Activated T-helper 17 cell treated with anti-CD3 and anti-CD28 coated beads, Interleukin-2, amount 50 U/mL, for 72 hours (primary cell): ENCODE measurements at regions not wholly inside any gene's neighbourhood (a gene's known extent, or its start where the extent isn't known, plus 50 kb on each side); places are given as distances from the start of the nearest gene placed in this dataset.

ENCODE experiments used
- ATAC-seq: fragments of 150-1000 bp; cut with Tn5 transposase; replicated peaks from 2 replicates; pipeline ENCODE4 v1.10.0; 2021; ENCODE audit warnings: mild to moderate bottlenecking, moderate library complexity
- H3K27ac Mint-ChIP-seq: one replicate; pipeline ENCODE4 v1.8.0; 2022; ENCODE audit warnings: mixed read lengths
- H3K27me3 Mint-ChIP-seq: one replicate; pipeline ENCODE4 v1.8.0; 2022; ENCODE audit warnings: mixed read lengths
- H3K36me3 Mint-ChIP-seq: one replicate; pipeline ENCODE4 v1.8.0; 2022; ENCODE audit warnings: low read depth, mild to moderate bottlenecking, mixed read lengths
- H3K4me1 Mint-ChIP-seq: one replicate; pipeline ENCODE4 v1.8.0; 2022; ENCODE audit warnings: mixed read lengths
- H3K4me3 Mint-ChIP-seq: one replicate; pipeline ENCODE4 v1.8.0; 2022; ENCODE audit warnings: mild to moderate bottlenecking, mixed read lengths
- H3K9me3 Mint-ChIP-seq: one replicate; pipeline ENCODE4 v1.8.0; 2022; ENCODE audit warnings: mixed read lengths

DNA sequence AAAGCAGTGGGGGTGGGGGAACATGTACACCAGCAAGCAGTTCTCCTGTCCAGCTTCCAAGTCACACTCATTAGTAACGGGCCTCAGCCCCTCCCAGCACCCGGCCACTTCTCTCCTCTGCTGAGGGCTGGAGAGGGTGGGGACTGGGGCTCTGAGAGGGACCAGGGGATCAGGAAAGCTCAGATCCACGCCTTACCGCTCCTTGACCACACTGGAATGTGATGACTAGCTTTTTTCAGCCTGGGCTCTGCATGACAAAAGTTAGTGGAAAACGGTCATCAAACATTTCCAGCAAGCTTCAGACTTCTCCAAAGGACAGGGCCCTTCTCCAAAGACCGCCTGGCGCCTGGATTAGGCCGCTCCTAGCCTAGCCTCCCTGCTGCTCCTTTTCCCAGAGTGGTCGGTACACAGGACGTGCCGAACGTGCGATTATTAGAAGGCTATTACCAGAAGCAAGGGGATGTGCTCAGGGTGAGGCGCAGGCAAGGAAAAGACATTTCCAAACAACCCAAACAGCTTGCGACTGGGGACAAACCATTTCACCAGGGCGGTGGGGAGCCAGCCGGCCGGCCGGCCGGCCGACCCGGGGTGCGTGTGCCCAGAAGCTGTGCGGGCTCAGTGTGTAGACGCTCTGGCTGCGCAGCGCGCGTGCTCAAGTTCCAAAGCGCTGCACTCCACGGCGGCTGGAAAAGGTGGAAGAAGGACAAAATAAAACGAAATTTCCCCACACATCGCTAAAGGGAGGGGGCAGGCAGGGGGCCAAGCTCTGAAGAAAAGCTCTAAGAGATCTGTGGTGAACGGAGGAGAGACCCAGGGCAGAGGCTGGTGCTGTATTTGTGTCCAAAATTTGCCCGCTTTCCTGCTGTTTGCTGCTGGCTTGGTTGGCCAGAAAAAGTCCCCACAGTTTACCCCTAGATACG lies 51.0 kb upstream of the SSR3 start:
- no peaks in the 10 kb centered on the region for H3K36me3 Mint-ChIP-seq
- ATAC-seq: peak; percentile 32
- H3K9me3 Mint-ChIP-seq: no peaks in the 10 kb centered on the region
- H3K27ac Mint-ChIP-seq: no peak overlapping the region
- peak overlapping the region; percentile 68 for H3K4me3 Mint-ChIP-seq
- H3K27me3 Mint-ChIP-seq: peaks cover 6% of the 10 kb centered on the region
- H3K4me1 Mint-ChIP-seq: peaks cover 11% of the 10 kb centered on the region

DNA sequence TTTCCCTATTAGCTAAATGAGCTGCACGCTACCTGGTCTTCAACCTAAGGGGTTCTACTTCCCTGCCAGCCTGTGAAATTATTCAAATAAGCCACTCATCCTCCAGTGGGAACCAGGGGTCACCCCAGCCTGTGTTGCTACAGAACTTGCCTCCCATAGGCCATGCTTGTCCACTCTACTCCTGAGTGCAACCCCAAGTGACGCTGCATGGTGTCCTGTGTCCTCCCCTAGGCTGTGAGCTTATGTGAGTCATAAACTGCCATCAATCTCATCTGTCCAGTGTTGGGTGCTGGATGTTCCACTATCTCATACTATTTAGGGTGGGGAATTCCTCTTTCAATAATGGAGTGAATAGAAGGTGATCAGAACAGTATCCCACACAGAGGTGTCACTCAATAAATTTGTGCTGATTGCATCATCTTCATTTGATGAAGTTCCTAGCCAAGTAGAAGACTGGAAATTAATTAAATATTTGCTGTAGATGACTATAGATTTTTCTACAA lies 49.8 kb upstream of the SSR3 start:
- no peaks in the 10 kb centered on the region for H3K9me3 Mint-ChIP-seq
- H3K4me1 Mint-ChIP-seq: peaks cover 11% of the 10 kb centered on the region
- H3K36me3 Mint-ChIP-seq: no peaks in the 10 kb centered on the region
- no peak for ATAC-seq
- no peak overlapping the region for H3K4me3 Mint-ChIP-seq
- no peak overlapping the region for H3K27ac Mint-ChIP-seq
- H3K27me3 Mint-ChIP-seq: peaks cover 6% of the 10 kb centered on the region
